MM.1S (cell line): ENCODE measurements at regions not wholly inside any gene's neighbourhood (a gene's known extent, or its start where the extent isn't known, plus 50 kb on each side); places are given as distances from the start of the nearest gene placed in this dataset.

Source experiments
- EZH2 ChIP-seq: fragments of 300-600 bp; sonication (generic); optimal IDR thresholded peaks from 2 replicates; pipeline ENCODE3; 2017; ENCODE audit warnings: low read depth, mild to moderate bottlenecking, antibody characterized with exemption, low read length, mixed read lengths
- EZH2phosphoT487 ChIP-seq: fragments of 300-600 bp; sonication (generic); IDR thresholded peaks from 2 replicates; pipeline ENCODE4 v1.6.1; 2018; ENCODE audit warnings: antibody characterized with exemption, low read length
- TF ChIP-seq, protein P1 (sequence below): fragments of 300-600 bp; sonication (generic); IDR thresholded peaks from 2 replicates; pipeline ENCODE4 v1.5.1; 2016; ENCODE audit warnings: antibody characterized with exemption, low read length, mixed read lengths

DNA sequence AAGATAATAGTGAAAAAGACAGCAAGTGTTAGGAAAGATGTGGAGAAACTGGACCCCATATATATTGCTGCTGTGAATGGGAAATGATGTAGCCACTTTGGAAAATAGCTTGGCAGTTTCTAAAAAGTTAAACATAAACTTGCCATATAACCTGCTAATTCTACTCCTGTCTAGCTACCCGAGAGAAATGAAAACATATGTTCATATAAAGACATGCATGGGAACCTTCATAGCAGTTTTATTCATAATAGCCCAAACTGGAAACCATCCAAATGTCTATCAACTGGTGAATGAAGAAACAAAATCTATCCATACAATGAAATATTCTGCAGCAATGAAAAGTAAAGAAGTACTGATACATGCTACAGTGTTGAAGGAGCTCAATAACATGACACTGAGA is 50.4 kb upstream of the NABP1 start:
- TF ChIP-seq, protein P1, sequence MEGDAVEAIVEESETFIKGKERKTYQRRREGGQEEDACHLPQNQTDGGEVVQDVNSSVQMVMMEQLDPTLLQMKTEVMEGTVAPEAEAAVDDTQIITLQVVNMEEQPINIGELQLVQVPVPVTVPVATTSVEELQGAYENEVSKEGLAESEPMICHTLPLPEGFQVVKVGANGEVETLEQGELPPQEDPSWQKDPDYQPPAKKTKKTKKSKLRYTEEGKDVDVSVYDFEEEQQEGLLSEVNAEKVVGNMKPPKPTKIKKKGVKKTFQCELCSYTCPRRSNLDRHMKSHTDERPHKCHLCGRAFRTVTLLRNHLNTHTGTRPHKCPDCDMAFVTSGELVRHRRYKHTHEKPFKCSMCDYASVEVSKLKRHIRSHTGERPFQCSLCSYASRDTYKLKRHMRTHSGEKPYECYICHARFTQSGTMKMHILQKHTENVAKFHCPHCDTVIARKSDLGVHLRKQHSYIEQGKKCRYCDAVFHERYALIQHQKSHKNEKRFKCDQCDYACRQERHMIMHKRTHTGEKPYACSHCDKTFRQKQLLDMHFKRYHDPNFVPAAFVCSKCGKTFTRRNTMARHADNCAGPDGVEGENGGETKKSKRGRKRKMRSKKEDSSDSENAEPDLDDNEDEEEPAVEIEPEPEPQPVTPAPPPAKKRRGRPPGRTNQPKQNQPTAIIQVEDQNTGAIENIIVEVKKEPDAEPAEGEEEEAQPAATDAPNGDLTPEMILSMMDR: no peak
- TF ChIP-seq EZH2phosphoT487 (no peak), EZH2 (no peak)
